ENCODE measurements at regions not wholly inside any gene's neighbourhood (a gene's known extent, or its start where the extent isn't known, plus 50 kb on each side); places are given as distances from the start of the nearest gene placed in this dataset.

GRCh38 chr6:90872981-90873380 is 286.1 kb upstream of the MAP3K7 start:
- no peaks in the 10 kb centered on the region for H3K9me3 Mint-ChIP-seq
- peaks cover 46% of the 10 kb centered on the region for H3K27me3 Mint-ChIP-seq
- ATAC-seq (no peak), DNase-seq (no peak)
- no peak overlapping the region for H3K4me3 Mint-ChIP-seq
- no peaks in the 10 kb centered on the region for H3K4me1 Mint-ChIP-seq
- no peak overlapping the region for H3K27ac Mint-ChIP-seq

DNA sequence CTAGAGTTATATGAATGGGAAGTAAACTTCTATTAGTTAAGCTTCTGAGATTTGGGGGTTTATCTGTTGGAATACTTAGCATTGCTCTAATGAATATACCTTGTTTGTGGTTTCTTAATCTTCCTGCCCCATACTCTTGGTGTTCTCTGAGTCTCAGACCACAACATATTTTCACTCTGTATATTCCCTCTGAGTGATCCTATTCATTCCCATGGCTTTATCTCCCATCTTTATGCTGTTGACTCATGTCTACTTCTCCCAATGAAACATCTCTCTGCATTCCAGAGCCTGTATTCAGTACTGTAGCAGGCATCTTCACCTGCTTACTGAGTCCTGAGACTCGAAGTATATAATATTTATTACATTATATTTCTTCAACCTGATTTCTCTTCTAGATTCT is 283.7 kb upstream of the MAP3K7 start:
- Mint-ChIP-seq H3K4me3 (no peak overlapping the region), H3K27me3 (peaks cover 30% of the 10 kb centered on the region), H3K27ac (no peak overlapping the region), H3K4me1 (no peaks in the 10 kb centered on the region), H3K9me3 (no peaks in the 10 kb centered on the region)
- ATAC-seq, result no peak
- no peak for DNase-seq

- DNase-seq (no peak), ATAC-seq (no peak)
- Mint-ChIP-seq H3K4me1 (no peaks in the 10 kb centered on the region), H3K27me3 (peaks cover 29% of the 10 kb centered on the region), H3K27ac (no peak overlapping the region), H3K9me3 (no peaks in the 10 kb centered on the region), H3K4me3 (no peak overlapping the region)
Measured at GRCh38 chr6:90868656-90869055, 281.8 kb upstream of the MAP3K7 start.

DNA sequence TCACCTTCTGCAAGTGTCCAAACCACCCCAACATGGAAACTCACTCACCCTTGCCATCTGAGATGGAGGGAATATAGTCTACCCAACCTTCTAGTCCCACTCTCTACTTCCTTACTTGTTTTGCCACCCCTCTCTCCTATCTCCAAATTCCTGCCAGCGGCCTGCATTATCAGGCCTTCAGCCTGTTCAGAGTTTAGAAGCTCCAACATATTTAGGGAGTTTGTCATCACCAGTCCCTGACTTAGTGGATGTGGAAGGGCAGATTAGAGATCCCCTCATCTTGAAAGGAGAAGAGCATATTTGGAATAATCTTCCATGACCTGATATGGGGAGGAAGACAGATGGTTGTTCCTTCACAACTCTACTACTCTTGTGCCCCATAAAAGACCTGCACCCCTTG is 281.4 kb upstream of the MAP3K7 start:
- ATAC-seq (no peak), DNase-seq (no peak)
- Mint-ChIP-seq H3K9me3 (no peaks in the 10 kb centered on the region), H3K27ac (no peak overlapping the region), H3K4me3 (no peak overlapping the region), H3K27me3 (peaks cover 25% of the 10 kb centered on the region), H3K4me1 (no peaks in the 10 kb centered on the region)

GRCh38 chr6:90865513-90865912 is 278.6 kb upstream of the MAP3K7 start:
- ATAC-seq (peak; percentile 47), DNase-seq (no peak)
- Mint-ChIP-seq H3K9me3 (no peaks in the 10 kb centered on the region), H3K4me3 (no peak overlapping the region), H3K27ac (no peak overlapping the region), H3K27me3 (peaks cover 8% of the 10 kb centered on the region), H3K4me1 (peaks cover 7% of the 10 kb centered on the region)

DNA sequence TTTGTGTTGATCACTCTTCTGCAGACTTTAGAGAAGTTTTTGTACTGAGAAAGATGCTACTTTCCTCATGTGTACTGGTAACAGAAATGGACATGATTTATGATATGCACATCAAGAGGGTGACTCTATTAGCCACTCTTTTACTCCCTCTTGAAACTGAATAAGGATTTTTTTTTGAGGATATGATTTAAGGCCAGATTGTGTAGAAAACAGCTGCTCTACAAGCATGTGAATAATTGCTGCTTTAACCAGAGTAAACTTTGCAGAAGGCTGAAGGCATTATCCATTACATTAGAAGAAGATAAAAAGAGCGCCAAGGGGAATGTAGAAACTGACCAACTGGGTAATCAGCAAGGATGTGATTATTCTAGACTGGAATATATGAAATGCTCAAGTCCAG is 276.2 kb upstream of the MAP3K7 start:
- Mint-ChIP-seq H3K4me3 (no peak overlapping the region), H3K4me1 (peaks cover 7% of the 10 kb centered on the region), H3K27me3 (no peaks in the 10 kb centered on the region), H3K27ac (no peak overlapping the region), H3K9me3 (no peaks in the 10 kb centered on the region)
- DNase-seq (no peak), ATAC-seq (no peak)

DNA sequence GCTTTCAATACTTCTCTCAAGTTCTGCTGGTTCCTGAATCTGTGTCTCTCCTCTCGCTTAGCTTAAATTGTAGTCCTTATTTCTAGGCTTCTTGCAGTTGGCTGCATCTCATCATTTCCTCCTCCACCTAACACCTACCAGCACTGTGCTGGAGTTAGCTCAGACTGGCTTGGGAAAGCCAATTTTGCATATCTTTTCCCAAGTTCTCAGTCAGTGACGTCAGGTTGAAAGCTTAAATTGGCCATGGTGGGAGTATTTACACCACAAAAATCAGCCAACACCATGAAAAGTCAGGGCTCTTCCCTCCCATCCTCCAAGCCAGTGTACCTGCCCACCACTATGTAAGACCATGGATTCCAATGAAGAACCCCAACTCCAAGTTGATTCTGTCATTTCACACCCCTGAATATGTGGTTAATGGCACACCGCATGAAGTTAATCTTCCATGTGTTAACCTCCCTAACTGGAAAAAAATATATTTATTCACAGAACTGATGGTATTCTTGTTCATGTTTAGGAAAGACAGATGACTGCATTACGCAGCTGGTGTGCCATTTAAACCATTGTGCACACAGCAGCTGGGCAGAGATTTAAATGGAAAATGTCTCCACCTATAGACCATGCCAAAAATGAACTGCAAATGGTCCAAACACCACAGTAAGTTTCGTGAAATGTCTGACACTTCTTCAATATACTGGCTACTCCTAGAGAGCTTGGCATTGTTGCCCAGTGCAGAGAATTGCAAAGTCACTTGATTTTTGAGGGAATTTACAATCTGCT is 274.1 kb upstream of the MAP3K7 start:
- DNase-seq, result no peak
- ATAC-seq, result peak; percentile 55
- no peaks in the 10 kb centered on the region for H3K9me3 Mint-ChIP-seq
- H3K27me3 Mint-ChIP-seq, result peaks cover 2% of the 10 kb centered on the region
- H3K27ac Mint-ChIP-seq, result peak overlapping the region in 1 of 2 donors; percentile 36
- H3K4me1 Mint-ChIP-seq, result peaks cover 7% of the 10 kb centered on the region
- H3K4me3 Mint-ChIP-seq, result no peak overlapping the region

- no peak for DNase-seq
- peaks cover 7% of the 10 kb centered on the region for H3K4me1 Mint-ChIP-seq
- no peak overlapping the region for H3K27ac Mint-ChIP-seq
- no peak overlapping the region for H3K4me3 Mint-ChIP-seq
- H3K9me3 Mint-ChIP-seq, result no peaks in the 10 kb centered on the region
- no peak for ATAC-seq
- H3K27me3 Mint-ChIP-seq, result peaks cover 11% of the 10 kb centered on the region
Measured at GRCh38 chr6:90859612-90860011, 272.7 kb upstream of the MAP3K7 start.

GRCh38 chr6:90859056-90859455 is 272.2 kb upstream of the MAP3K7 start:
- no peak overlapping the region for H3K27ac Mint-ChIP-seq
- no peaks in the 10 kb centered on the region for H3K9me3 Mint-ChIP-seq
- peaks cover 11% of the 10 kb centered on the region for H3K27me3 Mint-ChIP-seq
- H3K4me3 Mint-ChIP-seq, result no peak overlapping the region
- no peak for ATAC-seq
- DNase-seq, result no peak
- H3K4me1 Mint-ChIP-seq, result peaks cover 7% of the 10 kb centered on the region

- no peaks in the 10 kb centered on the region for H3K4me1 Mint-ChIP-seq
- ATAC-seq (no peak), DNase-seq (no peak)
- H3K27ac Mint-ChIP-seq, result no peak overlapping the region
- no peaks in the 10 kb centered on the region for H3K9me3 Mint-ChIP-seq
- H3K4me3 Mint-ChIP-seq, result no peak overlapping the region
- H3K27me3 Mint-ChIP-seq, result peaks cover 11% of the 10 kb centered on the region
Measured at GRCh38 chr6:90849686-90850085, 262.8 kb upstream of the MAP3K7 start.

DNA sequence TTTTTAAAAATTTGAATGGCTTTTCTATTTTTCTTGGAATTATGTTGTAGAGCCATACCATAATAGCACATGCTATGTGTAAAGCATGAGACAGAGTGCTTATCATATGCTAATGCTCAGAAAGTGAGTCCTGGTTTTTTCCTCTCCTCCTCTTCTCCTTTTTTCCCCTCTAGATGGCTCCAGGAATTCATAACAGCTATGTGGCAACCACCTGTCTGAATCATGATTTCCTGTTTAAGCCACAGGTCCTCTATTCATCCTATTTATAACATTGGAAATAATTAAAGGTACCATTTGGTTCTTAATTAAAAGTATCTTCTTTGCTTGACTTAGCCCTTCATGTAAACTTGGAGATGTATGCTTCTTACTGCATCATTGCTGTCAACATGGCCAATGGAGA is 260.0 kb upstream of the MAP3K7 start:
- DNase-seq (no peak), ATAC-seq (no peak)
- Mint-ChIP-seq H3K27ac (no peak overlapping the region), H3K27me3 (peaks cover 11% of the 10 kb centered on the region), H3K9me3 (no peaks in the 10 kb centered on the region), H3K4me3 (no peak overlapping the region), H3K4me1 (no peaks in the 10 kb centered on the region)

DNA sequence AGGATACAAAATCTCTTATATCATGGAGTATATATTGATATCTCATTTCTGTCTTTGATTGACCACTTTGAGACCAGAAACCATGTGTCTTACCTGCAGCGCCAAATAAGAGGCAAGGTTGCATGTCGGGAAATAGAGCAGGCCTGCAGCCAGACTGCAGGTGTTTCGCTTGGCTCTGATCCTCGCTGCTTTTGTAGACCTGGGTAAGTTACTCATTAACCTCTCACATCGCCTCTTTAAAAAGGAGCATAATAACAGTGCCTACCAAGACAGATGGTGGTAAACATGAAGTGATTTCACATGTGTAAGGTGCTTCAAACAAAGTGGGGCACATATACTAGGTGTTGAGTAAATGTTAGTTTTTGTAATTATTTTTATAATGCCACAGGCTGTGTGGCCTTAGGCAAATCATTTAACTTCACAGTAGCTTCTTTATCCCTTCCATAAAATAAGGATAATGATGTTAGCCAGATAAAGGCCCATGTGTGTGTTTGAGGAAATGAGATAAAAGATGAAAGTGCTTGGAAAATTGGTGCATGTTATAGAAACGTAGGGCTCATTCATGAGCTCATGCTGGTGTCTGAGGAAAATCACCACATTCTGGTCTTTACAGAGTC is 248.8 kb upstream of the MAP3K7 start:
- no peaks in the 10 kb centered on the region for H3K4me1 Mint-ChIP-seq

DNA sequence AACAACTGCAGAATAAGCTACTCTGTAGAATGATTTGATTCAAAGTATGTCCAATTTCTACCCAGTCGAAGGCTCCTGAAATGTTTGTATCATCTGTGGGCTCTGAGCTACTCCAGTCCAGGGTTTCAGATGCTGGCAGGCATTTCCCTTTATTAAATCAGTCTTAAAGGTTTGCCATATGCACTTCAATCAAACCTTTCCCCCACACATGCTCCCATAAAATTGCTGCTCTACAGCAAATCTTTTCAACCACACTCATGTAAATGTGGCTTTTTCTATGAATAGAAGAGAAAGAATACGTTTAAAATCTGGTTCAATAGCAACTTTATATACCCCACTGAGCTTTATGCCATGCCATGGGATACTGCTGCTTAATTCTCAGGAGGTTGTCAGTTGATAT is 242.4 kb upstream of the MAP3K7 start:
- DNase-seq, result no peak
- H3K27me3 Mint-ChIP-seq, result peaks cover 6% of the 10 kb centered on the region
- H3K27ac Mint-ChIP-seq, result no peak overlapping the region
- no peak for ATAC-seq
- H3K9me3 Mint-ChIP-seq, result peaks cover 0 to 7% of the 10 kb centered on the region in 2 donors
- no peaks in the 10 kb centered on the region for H3K4me1 Mint-ChIP-seq
- no peak overlapping the region for H3K4me3 Mint-ChIP-seq

More for the DNA sequence above, 248.8 kb upstream of the MAP3K7 start:
- H3K4me3 Mint-ChIP-seq, result no peak overlapping the region
- ATAC-seq, result no peak
- H3K9me3 Mint-ChIP-seq, result no peaks in the 10 kb centered on the region
- DNase-seq, result no peak
- peaks cover 14% of the 10 kb centered on the region for H3K27me3 Mint-ChIP-seq
- H3K27ac Mint-ChIP-seq, result no peak overlapping the region

DNA sequence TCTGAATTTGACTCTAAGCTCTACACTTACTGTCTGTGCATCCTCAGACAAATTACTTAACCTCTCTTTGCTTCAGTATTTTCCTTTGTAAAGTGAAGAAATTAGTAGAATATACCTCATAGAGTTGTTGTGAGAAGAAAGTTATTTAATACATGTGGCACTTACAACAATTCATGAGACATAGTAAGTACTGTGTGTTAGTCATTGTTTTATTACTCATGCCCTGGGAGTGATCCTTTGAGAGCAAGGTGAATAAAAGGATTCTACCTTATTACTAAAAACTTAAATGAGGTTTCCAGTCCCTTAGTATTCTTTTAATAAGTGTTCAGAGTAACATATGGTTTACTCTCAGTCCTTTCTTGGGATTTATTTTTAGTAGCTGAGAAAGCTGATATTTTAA is 233.6 kb upstream of the MAP3K7 start:
- ATAC-seq (no peak), DNase-seq (no peak)
- no peak overlapping the region for H3K4me3 Mint-ChIP-seq
- H3K27me3 Mint-ChIP-seq, result no peaks in the 10 kb centered on the region
- H3K9me3 Mint-ChIP-seq, result peaks cover 0 to under 1% of the 10 kb centered on the region in 2 donors
- no peaks in the 10 kb centered on the region for H3K4me1 Mint-ChIP-seq
- H3K27ac Mint-ChIP-seq, result no peak overlapping the region

- Mint-ChIP-seq H3K27ac (no peak overlapping the region), H3K4me1 (no peaks in the 10 kb centered on the region), H3K27me3 (no peaks in the 10 kb centered on the region), H3K4me3 (no peak overlapping the region), H3K9me3 (no peaks in the 10 kb centered on the region)
- no peak for ATAC-seq
- no peak for DNase-seq
Measured at GRCh38 chr6:90819483-90819882, 232.6 kb upstream of the MAP3K7 start.

GRCh38 chr6:90818163-90818562 is 231.3 kb upstream of the MAP3K7 start:
- no peak for ATAC-seq
- no peaks in the 10 kb centered on the region for H3K9me3 Mint-ChIP-seq
- H3K4me3 Mint-ChIP-seq, result no peak overlapping the region
- no peaks in the 10 kb centered on the region for H3K27me3 Mint-ChIP-seq
- no peak for DNase-seq
- H3K4me1 Mint-ChIP-seq, result no peaks in the 10 kb centered on the region
- H3K27ac Mint-ChIP-seq, result no peak overlapping the region

- ATAC-seq (no peak), DNase-seq (no peak)
- Mint-ChIP-seq H3K27me3 (no peaks in the 10 kb centered on the region), H3K9me3 (no peaks in the 10 kb centered on the region), H3K4me1 (no peaks in the 10 kb centered on the region), H3K4me3 (no peak overlapping the region), H3K27ac (no peak overlapping the region)
Measured at GRCh38 chr6:90816764-90817163, 229.9 kb upstream of the MAP3K7 start.

All from stimulated activated naive CD8-positive, alpha-beta T cell treated with anti-CD3 and anti-CD28 coated beads, Interleukin-15, amount 100 ng/mL, for 72 hours (primary cell).